OCI-LY3 (cell line): ENCODE measurements at regions not wholly inside any gene's neighbourhood (a gene's known extent, or its start where the extent isn't known, plus 50 kb on each side); places are given as distances from the start of the nearest gene placed in this dataset.

Experiments used
- H2AFZ ChIP-seq: fragments of 200-600, 300-600 bp; shearing (Covaris generic); 2 replicates; pipeline ENCODE4 v1.6.0; 2014; ENCODE audit warnings: antibody characterized with exemption, low read depth, low read length
- H3K27ac ChIP-seq: fragments of 200-600, 300-600 bp; sonication (generic); 2 replicates; pipeline ENCODE4 v1.5.1; 2014; ENCODE audit warnings: mild to moderate bottlenecking, low read length, moderate library complexity, mixed read lengths
- H3K27me3 ChIP-seq: fragments of 200-600, 300-600 bp; sonication (generic); 2 replicates; pipeline ENCODE4 v1.6.1; 2014; ENCODE audit warnings: low read depth, low read length, mixed read lengths
- H3K36me3 ChIP-seq: fragments of 200-600, 300-600 bp; sonication (generic); replicated peaks from 2 replicates; pipeline ENCODE3; 2014; ENCODE audit warnings: low read depth, low read length, mixed read lengths
- H3K4me1 ChIP-seq: fragments of 300-600, 200-600 bp; sonication (generic); 2 replicates; pipeline ENCODE4 v1.6.1; 2014; ENCODE audit warnings: low read length, mixed read lengths
- H3K4me2 ChIP-seq: fragments of 200-600, 300-600 bp; sonication (generic); 2 replicates; pipeline ENCODE4 v1.6.1; 2014; ENCODE audit warnings: low read length, mixed read lengths
- H3K4me3 ChIP-seq: fragments of 300-600, 200-600 bp; sonication (generic); 2 replicates; pipeline ENCODE4 v1.5.1; 2014; ENCODE audit warnings: antibody characterized with exemption, mild to moderate bottlenecking, low read length, moderate library complexity
- H3K79me2 ChIP-seq: fragments of 300-600, 200-600 bp; shearing (Covaris generic); 2 replicates; pipeline ENCODE4 v1.6.1; 2014; ENCODE audit warnings: mild to moderate bottlenecking, low read length, mixed read lengths
- H3K9ac ChIP-seq: fragments of 300-600, 200-600 bp; shearing (Covaris generic); 2 replicates; pipeline ENCODE4 v1.6.0; 2014; ENCODE audit warnings: mild to moderate bottlenecking, low read length, moderate library complexity
- H3K9me3 ChIP-seq: fragments of 200-600, 300-600 bp; shearing (Covaris generic); 2 replicates; pipeline ENCODE4 v1.6.1; 2014; ENCODE audit warnings: low read length, mixed read lengths; ENCODE audit not compliant: insufficient read depth
- H4K20me1 ChIP-seq: fragments of 200-600, 300-600 bp; sonication (generic); 2 replicates; pipeline ENCODE4 v1.6.1; 2016; ENCODE audit warnings: low read length, mixed read lengths; ENCODE audit not compliant: insufficient read depth
- CTCF ChIP-seq: fragments of 200-600, 300-600 bp; sonication (generic); IDR thresholded peaks from 2 replicates; pipeline ENCODE4 v1.5.1; 2014; ENCODE audit warnings: antibody characterized with exemption, low read length, low read depth
- EZH2phosphoT487 ChIP-seq: fragments of 200-600 bp; shearing (Covaris generic); IDR thresholded peaks from 2 replicates; pipeline ENCODE4 v1.6.1; 2018; ENCODE audit warnings: antibody characterized with exemption, mixed run types, low read depth

GRCh38 chr14:61929651-61930050 is 167.4 kb downstream of the SNAPC1 start:
- Histone ChIP-seq H3K4me2 (no peak overlapping the region), H3K27me3 (0 out of 2 replicates have a peak, but pooled peaks cover 3% of the 10 kb centered on the region), H4K20me1 (no peaks in the 10 kb centered on the region), H3K9ac (no peak overlapping the region), H3K36me3 (no peaks in the 10 kb centered on the region), H3K79me2 (no peaks in the 10 kb centered on the region), H3K4me3 (no peak overlapping the region), H3K9me3 (no peaks in the 10 kb centered on the region), H3K27ac (no peak overlapping the region), H3K4me1 (peaks cover 19% of the 10 kb centered on the region), H2AFZ (no peak overlapping the region)
- no peak for TF ChIP-seq EZH2phosphoT487
- no peak for TF ChIP-seq CTCF

- H3K4me2 ChIP-seq: no peak overlapping the region
- no peaks in the 10 kb centered on the region for H4K20me1 ChIP-seq
- H3K4me3 ChIP-seq: no peak overlapping the region
Observed at GRCh38 chr14:61930101-61930857, 168.1 kb downstream of the SNAPC1 start.

DNA sequence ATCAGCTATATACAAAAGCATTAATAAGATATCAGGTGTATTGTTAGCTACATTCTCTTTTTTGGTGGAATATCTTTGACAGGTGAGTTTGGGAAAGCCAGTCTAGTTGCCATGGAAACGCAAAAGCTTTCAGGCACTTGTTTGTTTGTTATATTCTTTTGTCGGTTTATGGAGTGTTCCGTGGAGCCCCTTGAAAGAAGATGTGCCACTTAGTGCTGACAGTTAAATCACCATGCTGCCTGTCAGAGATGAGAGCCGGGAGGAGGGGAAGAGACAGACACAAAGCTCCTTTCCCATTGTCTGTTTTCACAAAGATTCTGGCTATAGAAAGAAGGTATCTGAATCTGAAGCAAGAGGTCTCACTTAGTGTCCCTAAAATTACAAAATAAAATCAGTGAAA is 170.8 kb downstream of the SNAPC1 start:
- Histone ChIP-seq H3K27me3 (0 out of 2 replicates have a peak, but pooled peaks cover 2% of the 10 kb centered on the region), H2AFZ (no peak overlapping the region), H3K4me3 (no peak overlapping the region), H3K4me2 (no peak overlapping the region), H3K9ac (no peak overlapping the region), H3K79me2 (no peaks in the 10 kb centered on the region), H3K4me1 (peaks cover 7% of the 10 kb centered on the region), H4K20me1 (no peaks in the 10 kb centered on the region), H3K9me3 (no peaks in the 10 kb centered on the region), H3K36me3 (no peaks in the 10 kb centered on the region), H3K27ac (no peak overlapping the region)
- no peak for TF ChIP-seq EZH2phosphoT487
- no peak for TF ChIP-seq CTCF

More at GRCh38 chr14:61930101-61930857, 168.1 kb downstream of the SNAPC1 start:
- Histone ChIP-seq H3K4me1 (peaks cover 19% of the 10 kb centered on the region), H3K9me3 (no peaks in the 10 kb centered on the region), H2AFZ (no peak overlapping the region), H3K9ac (no peak overlapping the region), H3K79me2 (no peaks in the 10 kb centered on the region), H3K27ac (no peak overlapping the region), H3K36me3 (no peaks in the 10 kb centered on the region), H3K27me3 (0 out of 2 replicates have a peak, but pooled peaks cover 3% of the 10 kb centered on the region)
- TF ChIP-seq CTCF (no peak), EZH2phosphoT487 (no peak)

- no peaks in the 10 kb centered on the region for H3K9me3 ChIP-seq
- TF ChIP-seq CTCF (no peak), EZH2phosphoT487 (no peak)
- H2AFZ ChIP-seq: no peak overlapping the region
- no peaks in the 10 kb centered on the region for H3K79me2 ChIP-seq
- H3K4me1 ChIP-seq: peaks cover 6% of the 10 kb centered on the region; the same call in 1 of the 2 replicates
- H3K27me3 ChIP-seq: no peaks in the 10 kb centered on the region
- H4K20me1 ChIP-seq: no peaks in the 10 kb centered on the region
- H3K4me3 ChIP-seq: no peak overlapping the region
- H3K27ac ChIP-seq: no peak overlapping the region
- H3K36me3 ChIP-seq: no peaks in the 10 kb centered on the region
- H3K4me2 ChIP-seq: no peak overlapping the region
- H3K9ac ChIP-seq: no peak overlapping the region
Observed at GRCh38 chr14:61934385-61934784, 172.2 kb downstream of the SNAPC1 start.
